Gastroesophageal sphincter (tissue), 3 donors: ENCODE measurements at regions not wholly inside any gene's neighbourhood (a gene's known extent, or its start where the extent isn't known, plus 50 kb on each side); places are given as distances from the start of the nearest gene placed in this dataset.

Experiments used
- CTCF ChIP-seq, 4 experiments: fragments of 200-600 bp in 2 of 4; fragments of 450-650 bp in 2 of 4; sonication (generic) in 1 of 4; IDR thresholded peaks; one replicate each; pipeline ENCODE4 v1.5.1; 2017 to 2019; ENCODE audit warnings: antibody characterized with exemption in 4 of 4, mild to moderate bottlenecking in 2 of 4, moderate library complexity in 2 of 4
- EP300 ChIP-seq: sonication (generic); formaldehyde crosslinking; IDR thresholded peaks from one replicate; pipeline ENCODE4 v1.6.1; 2017; ENCODE audit warnings: antibody characterized with exemption, mild to moderate bottlenecking
- POLR2A ChIP-seq, 2 donors: fragments of 450-650 bp; IDR thresholded peaks; one replicate each; pipeline ENCODE4 v1.6.1; 2017; ENCODE audit warnings: antibody characterized with exemption in 2 of 2, mild to moderate bottlenecking in 2 of 2, moderate library complexity in 1 of 2
- POLR2AphosphoS5 ChIP-seq: sonication (generic); formaldehyde crosslinking; IDR thresholded peaks from one replicate; pipeline ENCODE4 v1.6.1; 2017; ENCODE audit warnings: antibody characterized with exemption

GRCh38 chr2:71892896-71893295 is 254.8 kb downstream of the CYP26B1 start:
- no peak for TF ChIP-seq CTCF (IDR thresholded peaks at IDR 0.05)
- TF ChIP-seq EP300: no peak
- TF ChIP-seq POLR2AphosphoS5: no peak
- no peak for TF ChIP-seq POLR2A (IDR thresholded peaks at IDR 0.05)
